ENCODE measurements at regions not wholly inside any gene's neighbourhood (a gene's known extent, or its start where the extent isn't known, plus 50 kb on each side); places are given as distances from the start of the nearest gene placed in this dataset.

GRCh38 chr7:25643770-25644394 is 415.6 kb upstream of the NPVF start:
- ChIA-PET RAD21 (ENCODE audit: low non-redundant PET in 1 of 2, low total read pairs in 2 of 2, uncharacterized antibody in 2 of 2, unreplicated experiment in 2 of 2) (no interaction called here), POLR2A (no interaction called here), CTCF (no interaction called here)
- Histone ChIP-seq H3K9me3 (ENCODE audit: control insufficient read depth in 1 of 2, insufficient read depth in 1 of 2, low read depth in 1 of 2, low read length in 2 of 2) (no peaks in the 10 kb centered on the region), H3K36me3 (ENCODE audit: control insufficient read depth in 1 of 2, insufficient read depth in 2 of 2, low read length in 2 of 2) (no peaks in the 10 kb centered on the region), H3K4me1 (ENCODE audit: control insufficient read depth in 1 of 2, insufficient read depth in 2 of 2, low read length in 2 of 2) (no peaks in the 10 kb centered on the region), H3K4me3 (replicated peaks in 1 of 2; ENCODE audit: low read depth in 1 of 2, low read length in 2 of 2) (no peak overlapping the region), H3K9me2 (ENCODE audit: insufficient read depth) (no peaks in the 10 kb centered on the region), H3K27me3 (ENCODE audit: insufficient read depth, low read length) (no peaks in the 10 kb centered on the region), H3K9ac (ENCODE audit: low read length) (no peak overlapping the region), H3K79me2 (ENCODE audit: insufficient read depth, low read length) (no peaks in the 10 kb centered on the region), H2AFZ (ENCODE audit: low read depth, low read length, poor library complexity, severe bottlenecking) (no peak overlapping the region), H3K27ac (ENCODE audit: low read depth, low read length) (no peak overlapping the region), H3K4me2 (ENCODE audit: low read length) (no peak overlapping the region), H4K20me1 (ENCODE audit: insufficient read depth) (no peaks in the 10 kb centered on the region)
- no TSS peak for BruUV-seq (replicated peaks)
- DNase-seq (ENCODE audit: low read depth, low spot score): no peak
- intact Hi-C loops (cut with micrococcal nuclease): no loop called here
- no peak for ATAC-seq
- TF ChIP-seq ATF3 (IDR thresholded peaks at IDR 0.05) (no peak), MAX (IDR thresholded peaks at IDR 0.05) (no peak), ZNF274 (IDR thresholded peaks at IDR 0.05; ENCODE audit: low read depth, low read length) (no peak), YY1 (IDR thresholded peaks at IDR 0.05; ENCODE audit: extremely low read depth, insufficient replicate concordance, low read depth, low read length) (no peak), CTCF (IDR thresholded peaks at IDR 0.05 in 2 of 3, conservative IDR thresholded peaks at IDR 0.05 in 1 of 3; ENCODE audit: borderline replicate concordance in 1 of 3, insufficient read depth in 1 of 3, low read depth in 2 of 3, low read length in 2 of 3) (no peak), RAD21 (IDR thresholded peaks at IDR 0.05; ENCODE audit: low read depth) (no peak), REST (IDR thresholded peaks at IDR 0.05; ENCODE audit: low read depth) (no peak), JUND (IDR thresholded peaks at IDR 0.05) (no peak), EGR1 (IDR thresholded peaks at IDR 0.05; ENCODE audit: low read depth) (no peak), CBX3 (IDR thresholded peaks at IDR 0.05; ENCODE audit: low read depth) (no peak), ZFX (IDR thresholded peaks at IDR 0.05) (no peak), ZBTB33 (IDR thresholded peaks at IDR 0.05; ENCODE audit: extremely low read depth, insufficient replicate concordance, low read length) (no peak), CEBPB (IDR thresholded peaks at IDR 0.05; ENCODE audit: low read depth) (no peak), TCF7L2 (IDR thresholded peaks at IDR 0.05; ENCODE audit: borderline replicate concordance, extremely low read depth, insufficient read depth, insufficient read length) (no peak), FOSL1 (IDR thresholded peaks at IDR 0.05; ENCODE audit: low read depth) (no peak)

Data from HCT116 (cell line).